Nephron progenitor cell (in vitro differentiated cells): ENCODE measurements at regions not wholly inside any gene's neighbourhood (a gene's known extent, or its start where the extent isn't known, plus 50 kb on each side); places are given as distances from the start of the nearest gene placed in this dataset.

Source experiments
- DNase-seq: peaks from one replicate; pipeline ENCODE4 v3.0.0; 2021
- H3K27ac Mint-ChIP-seq: 2 replicates; pipeline ENCODE4 v1.8.0; 2021; ENCODE audit warnings: mild to moderate bottlenecking, moderate library complexity, mixed read lengths
- H3K27me3 Mint-ChIP-seq: 2 replicates; pipeline ENCODE4 v1.8.0; 2021; ENCODE audit warnings: mild to moderate bottlenecking, low read depth, mixed read lengths; ENCODE audit not compliant: poor library complexity
- H3K36me3 Mint-ChIP-seq: 2 replicates; pipeline ENCODE4 v1.8.0; 2021; ENCODE audit warnings: low read depth, mixed read lengths
- H3K4me1 Mint-ChIP-seq: 2 replicates; pipeline ENCODE4 v1.8.0; 2021; ENCODE audit warnings: mixed read lengths
- H3K4me3 Mint-ChIP-seq: 2 replicates; pipeline ENCODE4 v1.8.0; 2021; ENCODE audit warnings: mild to moderate bottlenecking, moderate library complexity, mixed read lengths
- H3K9me3 Mint-ChIP-seq: 2 replicates; pipeline ENCODE4 v1.8.0; 2021; ENCODE audit warnings: mild to moderate bottlenecking, moderate library complexity, mixed read lengths
- TF ChIP-seq, protein P1 (sequence below): fragments of 200-600 bp; sonication (generic); IDR thresholded peaks from 2 replicates; pipeline ENCODE4 v1.5.0; 2021; ENCODE audit warnings: antibody characterized with exemption

DNA sequence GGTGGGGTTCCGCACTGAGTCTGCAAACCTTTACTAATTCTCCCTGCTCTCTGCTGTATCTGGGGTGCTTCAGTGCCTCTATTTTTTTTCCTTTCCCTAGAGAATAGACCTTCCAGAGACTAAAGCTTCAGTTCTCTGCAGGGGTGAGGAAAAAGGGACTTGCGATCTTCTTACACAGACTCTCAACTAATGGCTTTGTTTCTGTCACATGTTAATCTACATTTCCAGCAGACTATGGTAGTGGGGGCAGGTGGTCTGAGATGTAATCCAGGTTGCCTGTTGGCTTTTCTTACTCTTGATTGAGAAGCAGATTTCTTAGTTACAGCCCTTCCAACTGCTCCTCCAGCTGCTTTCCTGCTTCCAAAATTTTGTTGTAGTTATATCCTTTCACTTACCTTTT lies 229.0 kb upstream of the NLRP1 start:
- DNase-seq, result no peak
- peaks cover 6% of the 10 kb centered on the region for H3K4me1 Mint-ChIP-seq
- H3K4me3 Mint-ChIP-seq, result no peak overlapping the region
- peaks cover 46% of the 10 kb centered on the region for H3K9me3 Mint-ChIP-seq
- TF ChIP-seq, protein P1, sequence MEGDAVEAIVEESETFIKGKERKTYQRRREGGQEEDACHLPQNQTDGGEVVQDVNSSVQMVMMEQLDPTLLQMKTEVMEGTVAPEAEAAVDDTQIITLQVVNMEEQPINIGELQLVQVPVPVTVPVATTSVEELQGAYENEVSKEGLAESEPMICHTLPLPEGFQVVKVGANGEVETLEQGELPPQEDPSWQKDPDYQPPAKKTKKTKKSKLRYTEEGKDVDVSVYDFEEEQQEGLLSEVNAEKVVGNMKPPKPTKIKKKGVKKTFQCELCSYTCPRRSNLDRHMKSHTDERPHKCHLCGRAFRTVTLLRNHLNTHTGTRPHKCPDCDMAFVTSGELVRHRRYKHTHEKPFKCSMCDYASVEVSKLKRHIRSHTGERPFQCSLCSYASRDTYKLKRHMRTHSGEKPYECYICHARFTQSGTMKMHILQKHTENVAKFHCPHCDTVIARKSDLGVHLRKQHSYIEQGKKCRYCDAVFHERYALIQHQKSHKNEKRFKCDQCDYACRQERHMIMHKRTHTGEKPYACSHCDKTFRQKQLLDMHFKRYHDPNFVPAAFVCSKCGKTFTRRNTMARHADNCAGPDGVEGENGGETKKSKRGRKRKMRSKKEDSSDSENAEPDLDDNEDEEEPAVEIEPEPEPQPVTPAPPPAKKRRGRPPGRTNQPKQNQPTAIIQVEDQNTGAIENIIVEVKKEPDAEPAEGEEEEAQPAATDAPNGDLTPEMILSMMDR, result no peak
- peaks cover 7% of the 10 kb centered on the region for H3K36me3 Mint-ChIP-seq
- no peak overlapping the region for H3K27ac Mint-ChIP-seq
- H3K27me3 Mint-ChIP-seq, result peaks cover 10% of the 10 kb centered on the region

DNA sequence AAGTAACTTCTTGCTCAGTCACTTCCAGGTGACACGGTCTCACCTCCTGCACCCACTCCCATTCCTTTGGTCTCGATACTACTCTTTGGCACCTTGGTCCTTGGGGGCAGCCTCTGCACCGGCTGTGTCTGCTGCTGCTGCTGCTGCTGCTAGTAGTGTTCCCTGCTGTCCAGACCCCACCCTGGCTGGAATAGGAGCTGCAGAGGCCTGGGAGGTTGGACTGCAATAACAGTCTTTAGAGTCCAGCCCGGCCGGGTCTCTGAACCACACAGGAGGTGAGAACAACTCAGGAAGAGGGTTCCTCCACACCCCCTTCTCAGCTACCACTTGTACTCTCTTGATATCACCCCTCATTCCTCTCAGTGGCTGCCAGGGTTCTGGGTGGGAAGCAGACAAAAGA lies 231.1 kb upstream of the NLRP1 start:
- no peak overlapping the region for H3K27ac Mint-ChIP-seq
- peaks cover 13% of the 10 kb centered on the region for H3K27me3 Mint-ChIP-seq
- no peak for DNase-seq
- H3K36me3 Mint-ChIP-seq, result peaks cover 4% of the 10 kb centered on the region
- peaks cover 9% of the 10 kb centered on the region for H3K4me1 Mint-ChIP-seq
- H3K9me3 Mint-ChIP-seq, result peaks cover 31% of the 10 kb centered on the region
- no peak overlapping the region for H3K4me3 Mint-ChIP-seq
- TF ChIP-seq, protein P1, result no peak

DNA sequence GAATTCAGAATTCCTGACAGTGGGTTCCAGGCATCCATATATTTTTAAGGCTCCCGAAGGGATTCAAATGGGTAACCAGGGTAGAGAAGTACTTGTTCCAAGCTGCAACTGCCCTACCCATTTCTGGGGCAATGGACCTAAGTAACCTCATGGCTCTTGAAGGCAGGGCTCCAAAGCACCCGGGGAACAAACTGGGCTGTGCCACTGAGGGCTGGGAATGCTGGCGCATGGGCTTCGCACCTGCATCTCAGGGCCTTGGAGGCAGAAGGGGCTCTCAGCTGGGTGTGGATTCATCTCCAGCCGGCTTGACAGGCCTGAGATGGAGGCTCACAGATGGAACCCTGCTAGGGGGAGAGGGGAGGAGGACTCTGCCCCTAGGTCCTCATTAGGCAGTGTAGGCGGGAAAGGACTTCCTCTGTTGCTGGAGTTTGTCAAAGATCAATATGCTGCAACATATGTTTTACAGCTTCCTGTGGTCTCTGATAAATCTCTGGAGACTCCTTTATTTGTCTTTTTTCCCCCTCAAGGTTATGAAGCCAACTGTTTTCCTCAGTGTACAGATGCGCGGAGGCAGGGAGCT lies 232.3 kb upstream of the NLRP1 start:
- TF ChIP-seq, protein P1, result no peak
- H3K27me3 Mint-ChIP-seq, result peaks cover 11% of the 10 kb centered on the region
- no peak overlapping the region for H3K4me3 Mint-ChIP-seq
- peaks cover 19% of the 10 kb centered on the region for H3K9me3 Mint-ChIP-seq
- no peaks in the 10 kb centered on the region for H3K36me3 Mint-ChIP-seq
- H3K27ac Mint-ChIP-seq, result no peak overlapping the region
- peaks cover 11% of the 10 kb centered on the region for H3K4me1 Mint-ChIP-seq
- DNase-seq, result no peak

DNA sequence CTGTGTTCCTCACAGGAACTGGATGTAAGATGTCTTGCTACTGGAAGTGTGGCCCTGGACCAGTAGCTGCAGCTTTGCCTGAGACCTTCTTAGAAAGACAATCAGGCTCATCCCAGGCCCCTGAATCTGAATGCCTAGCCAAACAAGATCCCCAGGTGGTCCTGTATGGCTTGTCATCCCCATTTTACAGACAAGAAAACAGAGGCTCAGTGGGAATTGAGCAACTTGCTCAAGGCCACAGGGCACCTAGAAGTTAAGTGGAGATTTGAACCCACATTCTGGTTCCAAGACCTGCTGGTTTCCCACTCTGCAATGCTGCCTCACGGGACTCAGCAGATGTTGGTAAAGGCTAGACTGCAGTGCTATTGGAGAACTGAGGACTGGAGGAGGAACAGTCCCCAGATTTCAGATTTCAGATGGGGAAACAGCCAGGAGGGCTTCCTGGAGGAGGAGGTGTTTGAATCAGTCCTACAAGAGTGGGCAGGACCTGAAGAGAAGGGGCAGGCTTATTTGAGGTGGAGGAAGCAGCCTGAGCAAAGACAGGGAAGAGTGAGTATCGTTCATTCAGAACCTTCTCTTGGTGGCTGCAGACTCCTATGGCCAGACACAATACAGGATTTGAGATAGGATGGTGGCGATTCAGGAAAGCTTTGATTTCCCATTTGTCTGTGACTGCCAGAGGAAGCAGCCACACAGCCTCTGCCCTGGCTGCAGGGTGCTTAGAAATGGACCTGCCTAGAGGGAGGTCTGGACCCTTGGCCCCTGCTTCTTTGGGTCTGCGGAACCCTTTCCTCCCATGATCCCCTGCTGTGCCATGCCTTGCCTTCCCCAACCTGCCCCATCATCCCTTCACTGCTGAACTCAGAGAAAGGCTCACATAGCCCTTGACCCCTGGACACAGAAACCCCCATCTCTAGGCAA lies 233.4 kb upstream of the NLRP1 start:
- Mint-ChIP-seq H3K27me3 (peaks cover 11% of the 10 kb centered on the region), H3K9me3 (peaks cover 9% of the 10 kb centered on the region), H3K27ac (no peak overlapping the region), H3K4me1 (peaks cover 11% of the 10 kb centered on the region), H3K36me3 (no peaks in the 10 kb centered on the region), H3K4me3 (no peak overlapping the region)
- TF ChIP-seq, protein P1, result no peak
- DNase-seq, result no peak

DNA sequence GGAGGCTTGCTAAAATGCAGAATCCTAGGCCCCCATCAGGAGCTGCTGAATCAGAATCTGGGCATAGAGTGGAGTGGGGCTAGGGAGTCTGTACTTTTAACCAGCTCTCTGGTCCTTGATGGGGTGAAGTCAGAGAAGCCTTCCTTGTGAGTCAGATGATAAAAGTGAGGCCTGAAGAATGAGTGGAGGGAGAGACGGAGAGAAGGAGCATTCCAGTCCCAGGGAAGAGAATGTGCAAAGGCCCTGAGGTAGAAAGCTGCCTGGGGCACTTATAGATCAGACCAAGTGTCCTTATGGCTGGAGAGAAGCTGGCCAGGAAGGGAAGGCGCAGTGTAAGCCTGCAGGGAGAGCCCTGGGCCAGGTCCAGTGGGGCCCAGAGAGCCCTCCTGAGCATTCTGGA lies 235.1 kb upstream of the NLRP1 start:
- TF ChIP-seq, protein P1, result no peak
- H3K27me3 Mint-ChIP-seq, result peaks cover 11% of the 10 kb centered on the region
- H3K4me1 Mint-ChIP-seq, result peaks cover 11% of the 10 kb centered on the region
- H3K36me3 Mint-ChIP-seq, result no peaks in the 10 kb centered on the region
- H3K27ac Mint-ChIP-seq, result no peak overlapping the region
- DNase-seq, result no peak
- no peaks in the 10 kb centered on the region for H3K9me3 Mint-ChIP-seq
- H3K4me3 Mint-ChIP-seq, result no peak overlapping the region
